ENCODE measurements at regions not wholly inside any gene's neighbourhood (a gene's known extent, or its start where the extent isn't known, plus 50 kb on each side); places are given as distances from the start of the nearest gene placed in this dataset.

- TF ChIP-seq CTCF (conservative IDR thresholded peaks at IDR 0.05; ENCODE audit: low read length): no peak
- H3K4me3 ChIP-seq (ENCODE audit: low read length): no peak overlapping the region
- DNase-seq (ENCODE audit: low read depth): no peak
Measured at GRCh38 chr1:82487778-82488177, 687.0 kb downstream of the ADGRL2 start.

DNA sequence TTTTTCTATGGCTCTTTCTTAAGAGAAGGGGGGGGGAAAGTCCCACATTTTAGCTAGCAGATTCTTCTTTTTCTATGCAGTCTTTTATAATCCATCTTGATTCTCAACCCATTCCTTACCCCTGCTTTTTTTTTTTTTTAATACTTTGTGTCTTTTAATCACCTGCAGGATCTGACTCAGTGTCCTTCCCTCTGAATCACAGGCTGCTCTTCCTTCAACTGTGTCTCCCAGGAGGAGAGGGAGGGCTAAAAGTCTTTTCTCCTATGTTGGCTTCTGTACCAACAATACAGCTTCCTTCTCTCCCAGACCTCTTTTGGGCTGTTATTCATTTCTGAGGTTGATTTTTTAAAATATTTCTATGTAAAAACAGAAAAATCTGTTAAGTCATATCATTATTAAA lies 686.2 kb downstream of the ADGRL2 start:
- H3K4me3 ChIP-seq (ENCODE audit: low read length): no peak overlapping the region
- DNase-seq (ENCODE audit: low read depth): no peak
- no peak for TF ChIP-seq CTCF (conservative IDR thresholded peaks at IDR 0.05; ENCODE audit: low read length)

GRCh38 chr1:82486468-82486867 lies 685.7 kb downstream of the ADGRL2 start:
- DNase-seq (ENCODE audit: low read depth): no peak
- TF ChIP-seq CTCF (conservative IDR thresholded peaks at IDR 0.05; ENCODE audit: low read length): no peak

DNA sequence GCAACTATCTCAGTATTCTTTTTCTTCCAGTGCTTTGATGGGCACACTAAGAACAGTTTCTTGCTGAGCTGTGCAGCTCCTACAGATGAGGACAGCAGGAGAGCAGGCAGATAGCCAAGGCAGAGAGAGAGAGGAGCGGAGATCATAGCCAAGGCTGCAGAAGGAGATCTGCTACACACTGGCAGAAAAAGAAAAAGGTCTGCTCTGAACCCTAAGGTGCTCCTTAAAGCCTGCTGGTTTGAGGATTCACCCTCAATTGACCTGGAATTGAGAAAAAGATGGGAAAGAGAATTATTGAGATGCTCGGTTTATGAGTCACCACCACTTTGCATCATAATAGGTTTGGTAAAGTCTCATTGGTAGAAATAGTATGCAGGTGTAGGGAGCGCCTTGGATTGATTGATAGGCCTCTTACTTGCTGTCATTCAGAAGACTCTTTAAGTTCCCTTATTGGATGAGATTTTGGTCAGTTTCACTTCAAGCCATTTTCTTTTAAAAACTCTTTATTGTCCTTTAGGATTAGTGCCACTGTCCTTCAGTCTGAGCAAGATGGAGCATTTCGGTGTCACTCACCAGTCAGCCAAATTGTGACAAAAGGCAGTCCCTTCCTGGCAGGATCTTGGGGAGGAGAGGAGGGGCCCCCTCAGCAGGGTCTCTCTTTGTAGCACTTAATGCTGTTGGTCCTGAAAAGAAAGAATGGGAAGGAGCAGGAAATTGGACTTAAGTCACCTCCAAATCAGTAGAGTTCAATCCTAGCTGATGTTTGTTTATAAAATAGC lies 685.0 kb downstream of the ADGRL2 start:
- no peak overlapping the region for H3K4me3 ChIP-seq (ENCODE audit: low read length)
- no peak for TF ChIP-seq CTCF (conservative IDR thresholded peaks at IDR 0.05; ENCODE audit: low read length)
- DNase-seq (ENCODE audit: low read depth): peak; percentile 1

More at GRCh38 chr1:82486468-82486867, 685.7 kb downstream of the ADGRL2 start:
- H3K4me3 ChIP-seq (ENCODE audit: low read length): no peak overlapping the region

DNA sequence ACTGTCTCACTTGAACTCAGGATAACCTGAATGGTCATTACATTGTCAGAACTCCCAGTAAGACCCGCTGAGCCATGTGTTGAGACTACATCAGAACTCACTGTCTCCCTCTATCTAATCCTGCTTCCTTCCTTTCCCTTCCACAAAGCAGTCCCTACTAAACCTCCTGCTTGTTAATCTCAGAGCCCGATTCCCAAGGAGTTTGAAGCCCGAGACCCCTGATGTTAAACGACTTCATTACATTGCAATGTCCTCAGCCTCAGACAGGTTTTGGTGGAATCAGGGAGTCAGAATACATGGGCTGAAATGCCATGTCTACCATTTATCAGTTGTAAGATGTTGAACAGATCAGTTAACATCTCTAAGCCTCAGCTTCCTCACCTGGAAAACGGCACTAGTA lies 682.4 kb downstream of the ADGRL2 start:
- TF ChIP-seq CTCF (conservative IDR thresholded peaks at IDR 0.05; ENCODE audit: low read length): no peak
- no peak overlapping the region for H3K4me3 ChIP-seq (ENCODE audit: low read length)
- no peak for DNase-seq (ENCODE audit: low read depth)

- H3K4me3 ChIP-seq (ENCODE audit: low read length): no peak overlapping the region
- no peak for DNase-seq (ENCODE audit: low read depth)
- no peak for TF ChIP-seq CTCF (conservative IDR thresholded peaks at IDR 0.05; ENCODE audit: low read length)
Measured at GRCh38 chr1:82478916-82479315, 678.2 kb downstream of the ADGRL2 start.

- no peak overlapping the region for H3K4me3 ChIP-seq (ENCODE audit: low read length)
- TF ChIP-seq CTCF (conservative IDR thresholded peaks at IDR 0.05; ENCODE audit: low read length): no peak
- no peak for DNase-seq (ENCODE audit: low read depth)
Measured at GRCh38 chr1:82472489-82473131, 671.9 kb downstream of the ADGRL2 start.
